ENCODE measurements at regions not wholly inside any gene's neighbourhood (a gene's known extent, or its start where the extent isn't known, plus 50 kb on each side); places are given as distances from the start of the nearest gene placed in this dataset.

GRCh38 chr1:88286716-88287115, 397.4 kb upstream of the PKN2 start:
- Histone ChIP-seq H3K4me1 (ENCODE audit: insufficient read depth, poor library complexity, severe bottlenecking) (no peaks in the 10 kb centered on the region), H3K27me3 (ENCODE audit: insufficient read depth, poor library complexity, severe bottlenecking) (no peaks in the 10 kb centered on the region), H3K9me3 (ENCODE audit: severe bottlenecking) (no peaks in the 10 kb centered on the region), H3K4me3 (ENCODE audit: severe bottlenecking) (no peak overlapping the region), H3K27ac (ENCODE audit: poor library complexity, severe bottlenecking) (no peak overlapping the region), H3K36me3 (ENCODE audit: low read depth) (no peaks in the 10 kb centered on the region)
- ATAC-seq (ENCODE audit: low read depth) (no peak), DNase-seq (ENCODE audit: low spot score) (no peak)
- TF ChIP-seq CTCF (IDR thresholded peaks at IDR 0.05; ENCODE audit: poor library complexity, severe bottlenecking), result no peak

- no peak overlapping the region for H3K27ac ChIP-seq (ENCODE audit: poor library complexity, severe bottlenecking)
Measured at GRCh38 chr1:88288571-88288970, 395.5 kb upstream of the PKN2 start.

DNA sequence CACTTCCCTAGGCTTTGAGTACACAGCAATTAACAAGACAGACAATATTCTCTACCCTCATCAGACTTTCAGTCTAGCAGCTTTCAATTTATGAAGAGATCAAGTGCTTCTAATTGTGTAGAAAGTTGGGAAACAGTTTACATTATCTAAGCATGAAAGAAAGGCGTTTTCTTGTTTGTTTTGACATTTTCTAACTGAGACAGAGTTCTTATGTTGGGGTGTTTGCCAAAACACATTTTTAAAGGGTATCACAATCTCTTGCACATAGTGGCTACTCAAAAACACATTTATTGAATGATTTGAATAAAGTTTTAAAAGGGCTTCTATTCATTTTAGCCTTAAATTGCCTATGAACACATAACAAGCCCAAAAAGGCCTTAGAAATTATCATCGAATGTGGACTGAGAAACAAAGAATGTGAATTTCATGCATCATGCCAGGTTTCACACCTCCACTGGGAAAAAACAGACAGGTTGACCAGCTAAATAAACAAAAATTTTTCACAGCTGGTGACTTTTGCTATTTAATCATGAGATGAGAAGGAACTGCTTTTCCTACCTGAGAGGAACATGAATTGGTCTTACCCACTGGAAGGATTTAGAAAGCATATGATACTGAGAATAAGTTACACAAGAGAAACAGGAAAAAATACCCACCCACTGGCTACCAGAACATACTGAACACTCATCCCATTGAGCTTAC, 394.5 kb upstream of the PKN2 start:
- ATAC-seq (ENCODE audit: low read depth), result no peak
- no peaks in the 10 kb centered on the region for H3K27me3 ChIP-seq (ENCODE audit: insufficient read depth, poor library complexity, severe bottlenecking)
- no peak overlapping the region for H3K4me3 ChIP-seq (ENCODE audit: severe bottlenecking)
- TF ChIP-seq CTCF (IDR thresholded peaks at IDR 0.05; ENCODE audit: poor library complexity, severe bottlenecking), result no peak
- no peaks in the 10 kb centered on the region for H3K4me1 ChIP-seq (ENCODE audit: insufficient read depth, poor library complexity, severe bottlenecking)
- no peak overlapping the region for H3K27ac ChIP-seq (ENCODE audit: poor library complexity, severe bottlenecking)
- H3K36me3 ChIP-seq (ENCODE audit: low read depth), result no peaks in the 10 kb centered on the region
- no peak for DNase-seq (ENCODE audit: low spot score)
- no peaks in the 10 kb centered on the region for H3K9me3 ChIP-seq (ENCODE audit: severe bottlenecking)

More at GRCh38 chr1:88288571-88288970, 395.5 kb upstream of the PKN2 start:
- ATAC-seq (ENCODE audit: low read depth), result no peak
- DNase-seq (ENCODE audit: low spot score), result no peak
- Histone ChIP-seq H3K4me1 (ENCODE audit: insufficient read depth, poor library complexity, severe bottlenecking) (no peaks in the 10 kb centered on the region), H3K27me3 (ENCODE audit: insufficient read depth, poor library complexity, severe bottlenecking) (no peaks in the 10 kb centered on the region), H3K9me3 (ENCODE audit: severe bottlenecking) (no peaks in the 10 kb centered on the region), H3K4me3 (ENCODE audit: severe bottlenecking) (no peak overlapping the region), H3K36me3 (ENCODE audit: low read depth) (no peaks in the 10 kb centered on the region)
- TF ChIP-seq CTCF (IDR thresholded peaks at IDR 0.05; ENCODE audit: poor library complexity, severe bottlenecking), result no peak

DNA sequence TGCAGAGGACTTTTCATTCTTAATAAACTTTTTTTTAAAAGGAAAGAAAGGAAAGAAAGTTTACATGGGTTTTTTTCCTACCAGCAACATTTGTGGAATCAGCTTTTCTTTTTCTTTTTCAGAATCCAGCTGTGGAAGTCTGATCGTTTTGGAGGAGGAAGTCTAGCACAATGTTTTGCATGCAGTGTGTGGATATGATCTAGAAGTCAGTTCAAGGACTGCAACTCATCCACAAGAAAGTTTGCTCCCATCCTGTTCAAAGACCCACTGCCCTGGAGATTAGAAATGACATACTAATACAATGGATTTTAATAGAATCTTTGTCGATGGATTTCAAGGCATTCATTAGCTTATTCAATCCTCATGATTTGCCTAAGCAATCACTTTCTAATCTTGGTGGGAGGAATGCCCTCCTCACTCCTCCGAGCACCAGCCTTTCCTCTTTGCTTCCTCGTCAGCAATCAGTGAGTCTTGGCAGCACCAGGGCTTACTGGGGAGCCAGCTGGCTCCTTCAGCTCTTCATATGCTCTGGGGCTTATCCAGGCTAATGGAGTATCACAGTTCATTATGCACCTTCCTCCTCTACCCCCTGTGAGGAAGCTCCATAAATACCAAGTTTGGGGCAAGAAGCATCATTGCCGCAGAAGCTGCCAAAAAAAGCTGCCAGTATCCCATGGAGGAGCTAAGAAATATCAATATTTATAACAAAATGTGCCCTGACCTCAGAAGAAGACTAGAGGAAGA, 392.3 kb upstream of the PKN2 start:
- no peak for TF ChIP-seq CTCF (IDR thresholded peaks at IDR 0.05; ENCODE audit: poor library complexity, severe bottlenecking)
- Histone ChIP-seq H3K36me3 (ENCODE audit: low read depth) (no peaks in the 10 kb centered on the region), H3K4me1 (ENCODE audit: insufficient read depth, poor library complexity, severe bottlenecking) (no peaks in the 10 kb centered on the region), H3K27ac (ENCODE audit: poor library complexity, severe bottlenecking) (no peak overlapping the region), H3K9me3 (ENCODE audit: severe bottlenecking) (no peaks in the 10 kb centered on the region), H3K27me3 (ENCODE audit: insufficient read depth, poor library complexity, severe bottlenecking) (no peaks in the 10 kb centered on the region), H3K4me3 (ENCODE audit: severe bottlenecking) (no peak overlapping the region)
- ATAC-seq (ENCODE audit: low read depth), result no peak
- no peak for DNase-seq (ENCODE audit: low spot score)

Data from RWPE2 (cell line).